Brain microvascular endothelial cell (primary cell): ENCODE measurements at regions not wholly inside any gene's neighbourhood (a gene's known extent, or its start where the extent isn't known, plus 50 kb on each side); places are given as distances from the start of the nearest gene placed in this dataset.

ENCODE experiments used
- DNase-seq: peaks from one replicate; pipeline ENCODE4 v3.0.0-alpha.2; 2020
- H3K27ac ChIP-seq: fragments of 250-450 bp; sonication (Bioruptor Pico); 2 replicates; pipeline ENCODE4 v1.5.1; 2020; ENCODE audit warnings: mild to moderate bottlenecking, moderate library complexity
- H3K27me3 ChIP-seq: fragments of 250-450 bp; sonication (Bioruptor Pico); replicated peaks from 2 replicates; pipeline ENCODE4 v1.5.1; 2020; ENCODE audit warnings: mild to moderate bottlenecking
- H3K36me3 ChIP-seq: fragments of 250-450 bp; sonication (Bioruptor Pico); replicated peaks from 2 replicates; pipeline ENCODE4 v1.5.1; 2020; ENCODE audit warnings: mild to moderate bottlenecking
- H3K4me3 ChIP-seq: 2 replicates; pipeline ENCODE4 v1.5.1; 2011; ENCODE audit warnings: low read depth, mild to moderate bottlenecking, control low read depth, low read length, moderate library complexity
- in situ Hi-C: cut with HindIII; loops from 2 replicates; pipeline ENCODE4 v1.10.0; 2017; ENCODE audit warnings: low sequenced_read_pairs, low pct_ligation_motif_present
- TF ChIP-seq, protein P1 (sequence below): IDR thresholded peaks from 2 replicates; pipeline ENCODE4 v1.5.1; 2011; ENCODE audit warnings: low read depth, mild to moderate bottlenecking, moderate library complexity, low read length, control low read depth, inconsistent platforms; ENCODE audit errors: missing control alignments

DNA sequence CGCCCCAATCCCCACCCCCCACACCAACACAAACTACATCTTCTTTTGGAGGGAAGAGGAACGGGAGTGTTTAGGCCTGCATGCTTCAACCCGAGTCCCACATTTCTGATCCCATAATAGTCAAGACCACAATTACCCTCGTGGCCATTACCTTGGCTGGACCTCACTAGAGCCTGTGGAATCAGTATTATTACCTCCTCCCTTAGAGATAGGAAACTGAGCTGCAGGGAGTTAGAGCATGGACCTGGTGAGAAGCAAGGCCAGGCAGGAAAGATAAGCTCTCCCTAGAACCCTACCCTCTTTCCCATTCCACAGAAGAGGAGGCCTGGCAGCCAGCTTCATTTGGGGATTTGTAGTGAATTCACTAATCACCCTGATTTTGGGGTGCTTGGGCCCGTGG is 74.1 kb downstream of the NCR2 start:
- Histone ChIP-seq H3K4me3 (no peak overlapping the region), H3K27me3 (peaks cover 63% of the 10 kb centered on the region), H3K27ac (no peak overlapping the region), H3K36me3 (no peaks in the 10 kb centered on the region)
- TF ChIP-seq, protein P1, sequence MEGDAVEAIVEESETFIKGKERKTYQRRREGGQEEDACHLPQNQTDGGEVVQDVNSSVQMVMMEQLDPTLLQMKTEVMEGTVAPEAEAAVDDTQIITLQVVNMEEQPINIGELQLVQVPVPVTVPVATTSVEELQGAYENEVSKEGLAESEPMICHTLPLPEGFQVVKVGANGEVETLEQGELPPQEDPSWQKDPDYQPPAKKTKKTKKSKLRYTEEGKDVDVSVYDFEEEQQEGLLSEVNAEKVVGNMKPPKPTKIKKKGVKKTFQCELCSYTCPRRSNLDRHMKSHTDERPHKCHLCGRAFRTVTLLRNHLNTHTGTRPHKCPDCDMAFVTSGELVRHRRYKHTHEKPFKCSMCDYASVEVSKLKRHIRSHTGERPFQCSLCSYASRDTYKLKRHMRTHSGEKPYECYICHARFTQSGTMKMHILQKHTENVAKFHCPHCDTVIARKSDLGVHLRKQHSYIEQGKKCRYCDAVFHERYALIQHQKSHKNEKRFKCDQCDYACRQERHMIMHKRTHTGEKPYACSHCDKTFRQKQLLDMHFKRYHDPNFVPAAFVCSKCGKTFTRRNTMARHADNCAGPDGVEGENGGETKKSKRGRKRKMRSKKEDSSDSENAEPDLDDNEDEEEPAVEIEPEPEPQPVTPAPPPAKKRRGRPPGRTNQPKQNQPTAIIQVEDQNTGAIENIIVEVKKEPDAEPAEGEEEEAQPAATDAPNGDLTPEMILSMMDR: no peak
- in situ Hi-C loops: no loop called here
- DNase-seq: no peak

DNA sequence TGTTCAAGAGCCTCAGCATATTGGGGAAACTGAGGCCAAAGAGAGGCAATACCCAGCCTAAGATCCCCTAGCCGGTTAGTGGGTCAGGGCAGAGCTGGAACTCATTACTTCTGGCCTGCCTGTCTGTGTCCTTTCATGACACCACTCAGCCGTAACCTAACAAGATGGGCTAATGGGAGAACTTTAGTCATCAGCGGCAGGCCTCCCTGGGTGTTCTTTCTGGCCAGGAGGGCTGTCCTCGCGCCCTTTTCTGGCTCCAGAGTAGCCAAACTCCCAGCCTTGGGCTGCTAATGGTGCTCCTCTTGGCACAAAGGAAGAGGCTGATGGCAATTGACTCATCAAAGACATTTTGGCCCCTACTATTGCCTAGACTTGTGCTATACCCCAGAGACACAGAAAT is 76.6 kb downstream of the NCR2 start:
- H3K27me3 ChIP-seq: peaks cover 75% of the 10 kb centered on the region
- TF ChIP-seq, protein P1: no peak

DNA sequence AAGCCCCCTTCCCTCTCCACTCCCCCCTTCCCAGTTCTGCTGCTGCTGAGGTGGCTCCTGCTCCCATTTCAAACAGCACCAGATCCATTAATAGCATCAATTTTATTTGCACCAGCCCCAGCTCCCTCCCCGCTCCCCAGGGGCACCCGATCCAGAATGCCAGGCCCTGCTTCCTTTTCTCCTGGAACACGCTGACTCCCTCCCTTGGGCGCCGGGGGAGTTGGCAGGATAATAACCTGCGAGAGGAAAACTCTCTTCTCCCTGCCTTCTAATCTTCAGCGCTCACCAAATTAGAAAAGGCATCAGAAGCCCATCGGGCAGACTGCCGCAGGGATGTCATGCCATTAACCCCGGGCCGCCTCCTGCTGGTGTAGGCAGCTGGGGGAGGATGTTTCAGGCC is 77.8 kb downstream of the NCR2 start:
- no peak overlapping the region for H3K4me3 ChIP-seq
- H3K27ac ChIP-seq: no peak overlapping the region
- H3K36me3 ChIP-seq: no peaks in the 10 kb centered on the region
- DNase-seq: no peak
- peaks cover 75% of the 10 kb centered on the region for H3K27me3 ChIP-seq
- TF ChIP-seq, protein P1: no peak
- in situ Hi-C loops: no loop called here

More for the DNA sequence above, 76.6 kb downstream of the NCR2 start:
- no peak overlapping the region for H3K4me3 ChIP-seq
- no peak for DNase-seq
- H3K27ac ChIP-seq: no peak overlapping the region
- H3K36me3 ChIP-seq: no peaks in the 10 kb centered on the region
- in situ Hi-C loops: no loop called here

DNA sequence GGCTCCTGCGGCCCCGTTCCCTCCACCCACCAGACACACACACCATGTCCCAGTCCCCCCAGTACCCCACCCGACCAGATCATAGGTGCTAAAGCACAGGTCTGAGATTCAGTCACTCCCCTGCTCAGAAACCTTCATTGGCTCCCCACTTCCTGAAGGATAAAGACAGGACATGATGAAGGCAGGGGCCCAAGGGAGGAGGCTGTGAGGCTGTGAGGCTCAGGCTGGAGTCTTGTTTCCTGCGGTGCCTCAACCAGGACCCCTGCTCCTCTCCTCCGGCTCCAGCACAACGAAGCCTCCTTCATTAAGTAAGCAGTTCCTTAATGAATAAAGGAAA is 81.1 kb downstream of the NCR2 start:
- Histone ChIP-seq H3K27me3 (peaks cover 62% of the 10 kb centered on the region), H3K36me3 (no peaks in the 10 kb centered on the region), H3K27ac (no peak overlapping the region), H3K4me3 (no peak overlapping the region)
- in situ Hi-C loops: no loop called here
- TF ChIP-seq, protein P1: no peak
- DNase-seq: no peak

DNA sequence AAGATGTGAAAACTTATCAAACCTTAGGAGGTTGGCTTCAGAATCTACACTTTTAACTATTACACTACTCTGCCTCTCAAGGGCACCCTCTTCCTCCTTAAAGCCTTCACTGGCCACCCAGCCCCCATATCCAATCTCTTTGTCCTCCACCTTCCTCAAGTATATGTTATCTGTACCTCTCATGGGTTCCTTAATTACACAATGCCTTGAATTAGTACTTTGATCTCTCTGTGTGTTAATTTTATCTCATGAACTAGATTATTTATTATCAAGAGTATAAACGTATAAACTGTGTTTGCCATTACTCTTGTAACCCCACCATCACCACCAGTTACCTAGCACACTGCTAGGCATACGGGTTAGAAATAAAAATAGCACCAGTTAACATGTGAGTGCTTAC is 83.3 kb downstream of the NCR2 start:
- H3K4me3 ChIP-seq: no peak overlapping the region
- in situ Hi-C loops: no loop called here
- no peaks in the 10 kb centered on the region for H3K36me3 ChIP-seq
- peaks cover 49% of the 10 kb centered on the region for H3K27me3 ChIP-seq
- H3K27ac ChIP-seq: no peak overlapping the region
- TF ChIP-seq, protein P1: no peak
- DNase-seq: no peak

DNA sequence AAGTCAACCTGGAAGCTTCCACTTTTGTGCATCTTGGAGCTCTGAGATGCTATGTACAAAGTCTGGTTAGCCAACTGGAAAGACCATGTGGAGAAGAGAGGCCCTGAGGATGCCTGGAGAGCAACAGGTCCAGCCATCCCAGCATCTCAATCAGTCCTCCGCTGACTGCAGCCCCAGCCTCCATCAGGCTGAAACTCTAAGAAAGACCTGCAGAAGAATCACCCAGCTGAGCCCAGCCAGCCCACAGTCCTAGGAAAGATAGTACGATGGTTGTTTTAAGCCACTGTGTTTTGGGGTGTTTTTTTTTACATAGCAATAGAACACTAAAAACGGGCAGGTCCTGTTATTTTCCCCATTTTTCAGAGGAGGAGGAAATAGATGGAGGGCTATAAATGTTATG is 84.0 kb downstream of the NCR2 start:
- in situ Hi-C loops: no loop called here
- TF ChIP-seq, protein P1: no peak
- no peak overlapping the region for H3K4me3 ChIP-seq
- DNase-seq: no peak
- peaks cover 49% of the 10 kb centered on the region for H3K27me3 ChIP-seq
- H3K27ac ChIP-seq: no peak overlapping the region
- H3K36me3 ChIP-seq: no peaks in the 10 kb centered on the region
